Stimulated activated CD4-positive, alpha-beta T cell treated with anti-CD3 and anti-CD28 coated beads, Interleukin-2, amount 100 ng/mL, for 4 hours (primary cell): ENCODE measurements at regions not wholly inside any gene's neighbourhood (a gene's known extent, or its start where the extent isn't known, plus 50 kb on each side); places are given as distances from the start of the nearest gene placed in this dataset.
"Not testable (repeated sequence)": the region's sequence is repeated elsewhere in the genome, so short reads cannot be mapped to it uniquely, and the experiment has no call there.

ENCODE experiments used
- DNase-seq: peaks from one replicate; pipeline ENCODE4 v3.0.0-alpha.2; 2020; ENCODE audit warnings: low read depth

DNA sequence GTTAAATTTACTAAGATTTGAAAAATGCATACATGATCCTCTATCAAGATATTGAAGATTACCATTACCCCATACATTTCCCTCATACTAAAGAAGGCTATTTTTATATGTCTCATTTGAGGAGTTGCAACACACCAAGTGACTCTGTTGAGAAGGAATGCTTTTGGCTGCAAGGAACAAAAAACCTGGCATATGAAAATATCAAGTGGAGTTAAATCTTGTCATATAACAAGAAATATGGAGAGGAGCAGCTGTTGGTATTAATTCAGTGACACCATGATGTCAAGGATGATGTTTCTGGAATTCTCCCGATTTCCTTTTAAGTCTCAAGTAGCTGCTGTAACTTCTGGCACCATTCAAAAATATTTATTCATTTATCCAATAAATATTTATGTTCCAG, 193.8 kb downstream of the CSNK1G3 start:
- no peak for DNase-seq

DNA sequence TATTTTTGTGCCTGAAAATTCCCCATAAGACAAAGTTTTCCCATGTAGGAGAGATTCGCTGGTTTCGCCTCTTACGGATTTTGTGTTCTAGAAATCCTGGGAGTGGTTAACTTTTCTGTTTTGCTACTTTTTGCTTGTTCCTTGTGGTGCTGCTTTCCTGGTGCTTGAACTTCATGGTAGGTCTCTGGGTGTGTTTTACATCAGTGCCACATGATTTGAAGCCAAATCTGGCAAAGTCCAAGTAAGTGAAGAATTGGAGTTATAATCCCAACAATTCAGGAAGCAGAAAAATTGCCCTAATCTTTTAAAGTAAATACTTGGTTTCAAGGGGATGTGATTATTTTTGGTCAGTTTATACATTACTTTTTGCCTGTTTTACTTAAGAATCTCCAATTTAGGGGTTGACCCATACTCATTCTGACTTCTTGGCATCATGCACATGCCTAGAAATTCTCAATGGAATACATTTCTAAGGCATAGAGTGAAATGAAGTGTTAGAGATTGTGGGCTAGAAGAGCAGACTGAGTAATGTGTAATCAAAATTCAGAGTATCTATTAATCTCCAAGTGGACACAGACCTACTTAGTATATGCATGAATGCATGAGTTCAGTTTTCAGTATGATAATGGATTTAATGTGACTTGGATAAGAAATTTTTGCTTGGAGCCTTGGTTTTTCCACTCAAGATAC, 189.7 kb downstream of the CSNK1G3 start:
- DNase-seq = no peak

DNA sequence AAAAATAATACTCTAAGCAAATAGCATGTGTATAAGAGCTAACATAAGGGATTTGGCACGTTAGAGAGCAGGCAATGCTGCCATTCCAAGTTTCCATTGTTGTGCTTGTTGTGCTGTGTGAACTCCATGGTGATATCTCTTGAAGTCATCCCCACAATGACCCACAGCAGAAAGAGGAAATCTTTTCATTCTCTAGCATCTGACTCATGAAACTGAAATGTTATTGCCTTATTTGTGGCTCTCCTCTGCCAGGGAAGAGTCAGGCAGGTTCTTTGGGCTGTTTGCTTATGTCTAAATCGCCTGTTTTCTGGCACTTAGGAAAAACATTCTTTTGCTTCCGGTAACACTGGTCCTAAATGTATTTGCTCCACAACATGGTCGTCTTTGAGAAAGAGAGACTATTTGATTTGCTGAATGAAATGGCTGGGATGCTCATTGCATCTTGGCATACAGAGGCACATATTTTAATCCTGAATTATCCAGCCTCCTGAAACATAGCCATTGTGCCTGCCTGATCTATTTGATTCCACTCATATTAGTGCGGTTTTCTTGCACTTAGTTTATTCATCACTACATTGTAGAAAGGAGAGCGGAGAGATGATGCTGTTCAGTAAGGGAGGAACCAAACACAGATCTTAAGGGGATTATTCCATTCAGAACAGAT, 188.8 kb downstream of the CSNK1G3 start:
- DNase-seq = no peak

DNA sequence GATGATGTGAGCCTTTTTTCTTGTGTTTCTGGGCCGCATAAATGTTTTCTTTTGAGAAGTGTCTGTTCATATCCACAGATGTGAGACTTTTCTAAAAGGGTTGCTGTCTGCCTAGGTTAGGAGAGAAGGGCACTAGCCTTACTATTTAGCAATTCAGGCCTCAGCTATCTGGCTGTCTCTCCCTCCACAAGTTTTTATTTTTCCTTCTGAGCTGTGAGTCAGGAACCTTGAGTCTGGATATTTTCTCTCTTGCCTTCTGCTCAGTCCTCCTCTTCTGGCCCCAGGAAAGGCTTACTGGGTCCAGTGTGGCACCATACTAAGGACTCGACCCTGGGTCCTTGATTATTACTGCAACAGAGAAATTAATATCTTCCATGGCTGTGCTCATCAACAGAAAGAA, 187.6 kb downstream of the CSNK1G3 start:
- no peak for DNase-seq

DNA sequence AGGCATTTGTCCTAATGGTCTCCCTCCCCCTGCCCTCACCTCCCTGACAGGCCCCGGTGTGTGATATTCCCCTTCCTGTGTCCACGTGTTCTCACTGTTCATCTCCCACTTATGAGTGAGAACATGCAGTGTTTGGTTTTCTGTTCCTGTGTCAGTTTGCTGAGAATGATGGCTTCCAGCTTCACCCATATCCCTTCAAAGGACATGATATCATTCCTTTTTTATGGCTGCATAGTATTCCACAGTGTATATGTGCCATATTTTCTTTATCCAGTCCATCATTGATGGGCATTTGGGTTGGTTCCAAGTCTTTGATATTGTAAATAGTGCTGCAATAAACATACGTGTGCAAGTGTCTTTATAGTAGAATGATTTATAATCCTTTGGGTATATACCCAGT, 187.0 kb downstream of the CSNK1G3 start:
- not testable (repeated sequence) for DNase-seq

DNA sequence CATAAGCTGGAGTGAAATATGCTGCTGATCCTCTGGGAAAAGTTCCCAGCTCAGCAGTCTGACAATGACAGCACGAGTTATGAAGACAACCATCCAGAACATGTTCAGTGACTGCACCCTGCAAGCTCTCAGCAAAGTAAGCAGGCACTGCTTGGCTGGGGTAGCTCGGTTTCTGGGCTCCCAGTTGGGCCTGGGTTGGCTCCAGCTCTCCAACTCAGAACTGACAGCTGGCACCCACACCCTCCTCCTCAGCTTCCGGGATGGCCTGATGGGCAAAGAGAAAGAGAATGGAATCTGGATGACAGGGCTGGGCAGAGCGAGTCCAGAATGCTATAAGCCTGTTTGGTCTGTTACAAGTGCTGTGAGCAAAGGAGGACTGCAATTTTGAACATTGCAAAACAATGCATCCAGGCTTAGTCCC, 185.0 kb downstream of the CSNK1G3 start:
- no peak for DNase-seq

DNA sequence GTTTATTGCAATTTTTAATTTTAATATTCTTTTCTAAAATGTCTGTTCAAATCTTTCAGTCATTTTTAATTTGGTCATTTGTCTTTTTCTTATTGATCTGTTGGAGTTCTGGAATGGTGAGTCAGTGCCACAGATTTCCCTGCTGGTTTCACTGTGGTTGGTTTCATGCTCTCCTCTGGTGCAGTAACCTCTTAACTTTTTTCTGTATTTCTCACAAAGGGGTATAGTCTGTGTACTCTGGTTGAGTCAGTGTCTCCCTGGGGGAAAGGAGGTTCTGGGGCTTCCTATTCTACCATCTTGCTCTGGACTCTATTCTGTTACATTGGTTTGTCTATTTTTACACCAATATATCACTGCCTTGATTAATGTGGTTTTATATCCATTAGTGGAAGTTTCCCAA, 178.8 kb downstream of the CSNK1G3 start:
- no peak for DNase-seq

DNA sequence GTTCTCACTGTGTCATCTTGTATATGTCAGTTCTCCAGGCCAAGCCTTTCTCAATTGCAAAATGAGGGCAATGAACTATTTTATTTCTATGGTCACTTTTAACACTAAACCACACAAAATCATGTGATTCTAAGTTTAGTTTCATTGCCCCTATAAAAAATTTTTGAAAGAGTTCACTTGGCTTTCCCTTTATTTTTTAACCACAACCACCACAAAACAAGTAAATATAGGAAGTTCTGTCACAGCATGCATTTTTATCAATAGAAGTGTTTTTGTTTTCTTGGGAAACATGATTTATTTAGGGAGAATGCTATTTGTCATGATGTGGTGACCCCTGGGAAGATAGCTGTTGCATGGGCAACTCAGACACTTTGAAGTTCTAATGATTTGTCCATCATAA, 169.1 kb downstream of the CSNK1G3 start:
- no peak for DNase-seq

DNA sequence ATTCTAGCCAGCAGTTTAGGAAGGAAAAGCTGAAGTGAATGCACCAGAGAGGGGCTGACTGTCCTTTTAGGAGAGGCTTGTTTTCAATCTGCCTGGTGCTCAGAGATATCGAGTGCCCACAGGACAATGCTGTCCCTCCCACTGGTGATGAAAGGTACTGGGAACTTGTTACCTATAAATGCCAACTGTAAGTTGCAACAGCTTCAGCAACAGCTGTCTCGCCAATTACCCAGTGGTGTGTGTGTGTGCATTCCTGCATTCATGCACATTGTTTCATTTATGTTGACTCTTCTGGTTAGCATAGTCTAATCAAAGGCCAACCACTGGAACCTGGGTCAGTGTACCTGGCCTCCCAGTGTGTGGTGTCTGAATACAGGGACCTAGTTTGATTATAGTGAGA, 161.1 kb downstream of the CSNK1G3 start:
- no peak for DNase-seq

DNA sequence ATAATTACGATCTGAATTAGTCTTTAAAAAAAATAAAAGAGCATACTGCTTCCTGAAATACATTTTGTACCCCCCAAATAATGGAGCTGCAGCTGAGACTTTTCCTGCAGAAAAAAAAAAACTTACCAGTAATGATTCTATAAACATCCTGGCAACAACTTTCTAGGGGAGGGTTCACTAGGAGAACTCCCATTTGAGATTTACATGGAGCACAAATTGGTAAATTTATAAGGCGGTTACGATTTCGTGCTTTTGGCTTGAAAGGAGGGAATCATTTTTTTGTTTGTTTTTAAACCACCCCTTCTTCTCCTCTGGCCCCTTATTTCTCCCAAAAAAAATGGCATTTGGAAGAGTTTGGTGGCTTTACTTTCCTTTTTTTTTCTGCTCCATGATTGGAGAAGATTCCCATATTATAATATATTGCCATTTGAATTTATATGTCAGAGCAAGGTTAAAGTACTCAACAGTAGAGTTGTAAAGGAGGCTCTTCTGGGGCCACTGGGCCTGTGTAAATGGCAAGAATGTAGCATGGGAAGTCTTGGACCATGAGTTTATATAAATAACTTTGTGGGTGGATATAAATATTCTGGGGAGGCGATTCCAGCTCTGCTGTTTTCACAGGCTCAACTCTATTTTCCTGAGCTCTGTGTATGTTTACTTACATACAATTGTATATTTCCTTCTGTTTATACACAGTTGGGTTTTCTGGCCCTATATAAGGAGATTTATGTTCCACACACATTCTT, 159.9 kb downstream of the CSNK1G3 start:
- DNase-seq = no peak

DNA sequence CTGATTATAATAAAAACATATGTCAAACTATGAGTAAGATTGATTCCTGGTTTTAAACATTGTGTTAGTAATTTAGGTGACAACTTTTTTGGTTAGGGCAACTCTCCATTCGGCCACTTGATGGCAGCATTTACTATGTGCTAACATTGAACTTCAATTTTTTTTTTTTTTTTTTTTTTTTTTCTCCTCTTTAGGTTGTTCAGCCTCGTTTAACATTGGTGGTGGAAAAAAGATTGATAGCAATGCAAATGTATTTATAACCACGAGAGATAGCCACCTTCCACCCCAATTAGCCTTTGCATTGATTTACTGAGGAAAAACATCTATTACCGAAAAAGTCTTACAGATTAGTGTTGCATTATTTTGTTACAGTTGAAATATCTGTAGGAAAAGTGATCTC, 159.1 kb downstream of the CSNK1G3 start:
- peak; percentile 2 for DNase-seq
